Neural cell (in vitro differentiated cells): ENCODE measurements at regions not wholly inside any gene's neighbourhood (a gene's known extent, or its start where the extent isn't known, plus 50 kb on each side); places are given as distances from the start of the nearest gene placed in this dataset.

Source experiments
- REST ChIP-seq: IDR thresholded peaks from 2 replicates; pipeline ENCODE4 v1.6.1; 2012; ENCODE audit warnings: borderline replicate concordance
- TAF1 ChIP-seq: IDR thresholded peaks from 2 replicates; pipeline ENCODE4 v1.6.1; 2012; ENCODE audit warnings: low read depth

GRCh38 chr10:84719687-84720086 is 391.3 kb downstream of the CCSER2 start:
- TF ChIP-seq TAF1: no peak
- TF ChIP-seq REST: no peak
